ENCODE measurements at regions not wholly inside any gene's neighbourhood (a gene's known extent, or its start where the extent isn't known, plus 50 kb on each side); places are given as distances from the start of the nearest gene placed in this dataset.

- no peak for TF ChIP-seq CTCF (IDR thresholded peaks at IDR 0.05)
These were observed 90.7 kb downstream of the RTL6 start for GRCh38 chr22:44407171-44407986.

GRCh38 chr22:44406341-44407170 is 91.5 kb downstream of the RTL6 start:
- intact Hi-C loops (cut with DNase I) = no loop called here
- H3K4me1 ChIP-seq = no peaks in the 10 kb centered on the region
- ATAC-seq = peak; percentile 15
- DNase-seq = peak in 2 of 4 donors; percentile 12 to 34
- TF ChIP-seq CTCF (IDR thresholded peaks at IDR 0.05) = no peak
- H3K4me3 ChIP-seq = no peak overlapping the region
- no peaks in the 10 kb centered on the region for H3K36me3 ChIP-seq
- no peak overlapping the region for H3K27ac ChIP-seq
- H3K27me3 ChIP-seq = peaks cover 0 to 17% of the 10 kb centered on the region in 2 donors
- H3K9me3 ChIP-seq = no peaks in the 10 kb centered on the region

More at GRCh38 chr22:44407171-44407986, 90.7 kb downstream of the RTL6 start:
- Histone ChIP-seq H3K4me3 (no peak overlapping the region), H3K27ac (no peak overlapping the region), H3K27me3 (peaks cover 0 to 25% of the 10 kb centered on the region in 2 donors), H3K9me3 (no peaks in the 10 kb centered on the region), H3K36me3 (no peaks in the 10 kb centered on the region), H3K4me1 (no peaks in the 10 kb centered on the region)
- ATAC-seq (no peak), DNase-seq (peak in 2 of 4 donors; percentile 26 to 61)
- intact Hi-C loops (cut with DNase I) = no loop called here

GRCh38 chr22:44405661-44406060 is 92.4 kb downstream of the RTL6 start:
- ATAC-seq (no peak), DNase-seq (peak in 2 of 4 donors; percentile 11 to 37)
- H3K4me3 ChIP-seq = no peak overlapping the region
- H3K27me3 ChIP-seq = peaks cover 0 to 8% of the 10 kb centered on the region in 2 donors
- TF ChIP-seq CTCF (IDR thresholded peaks at IDR 0.05) = no peak
- no peaks in the 10 kb centered on the region for H3K4me1 ChIP-seq
- H3K36me3 ChIP-seq = no peaks in the 10 kb centered on the region
- no peak overlapping the region for H3K27ac ChIP-seq
- intact Hi-C loops (cut with DNase I) = no loop called here
- no peaks in the 10 kb centered on the region for H3K9me3 ChIP-seq

GRCh38 chr22:44404341-44405020 is 91.7 kb upstream of the SHISAL1 start:
- DNase-seq = peak in 2 of 4 donors; percentile 11 to 47

More at GRCh38 chr22:44404341-44405020, 91.7 kb upstream of the SHISAL1 start:
- no peak for TF ChIP-seq CTCF (IDR thresholded peaks at IDR 0.05)
- Histone ChIP-seq H3K36me3 (no peaks in the 10 kb centered on the region), H3K4me1 (no peaks in the 10 kb centered on the region), H3K9me3 (no peaks in the 10 kb centered on the region), H3K4me3 (no peak overlapping the region), H3K27me3 (peaks cover 0 to 8% of the 10 kb centered on the region in 2 donors), H3K27ac (no peak overlapping the region)
- no peak for ATAC-seq
- intact Hi-C loops (cut with DNase I) = no loop called here
